ENCODE measurements at regions not wholly inside any gene's neighbourhood (a gene's known extent, or its start where the extent isn't known, plus 50 kb on each side); places are given as distances from the start of the nearest gene placed in this dataset.

DNA sequence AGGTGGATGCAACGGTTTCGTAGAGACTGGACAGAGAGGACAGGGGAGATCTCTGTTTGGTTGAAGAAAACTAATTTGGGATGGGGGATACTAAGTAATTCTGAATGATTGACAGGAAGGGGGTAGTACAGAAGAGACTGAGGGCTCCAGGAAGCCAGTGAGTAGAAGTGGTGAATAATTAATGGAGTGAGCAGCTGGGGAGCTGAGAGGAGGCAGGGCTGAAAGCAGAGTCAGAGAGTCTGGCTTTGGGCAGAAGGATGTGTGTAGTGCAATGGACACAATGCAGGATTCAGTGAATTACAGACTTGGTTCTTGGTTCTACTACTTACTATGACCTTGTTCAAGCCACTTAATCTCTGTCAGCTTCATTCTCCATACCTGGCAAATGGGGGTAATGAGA lies 161.7 kb downstream of the RBMX2 start:
- TF ChIP-seq CTCF (IDR thresholded peaks at IDR 0.05) (no peak), POLR2A (IDR thresholded peaks at IDR 0.05) (no peak)

Data from heart left ventricle (tissue), 13 donors.